HG03442 (cell line): ENCODE measurements at regions not wholly inside any gene's neighbourhood (a gene's known extent, or its start where the extent isn't known, plus 50 kb on each side); places are given as distances from the start of the nearest gene placed in this dataset.

ENCODE experiments used
- ATAC-seq: cut with Tn5 transposase; IDR thresholded peaks from one replicate; pipeline ENCODE4 v1.9.1; 2021; ENCODE audit warnings: mild to moderate bottlenecking, moderate library complexity; ENCODE audit not compliant: unreplicated experiment

GRCh38 chr16:86134802-86135461 is 236.0 kb downstream of the IRF8 start:
- no peak for ATAC-seq

GRCh38 chr16:86137359-86137758 is 238.4 kb downstream of the IRF8 start:
- no peak for ATAC-seq

- ATAC-seq: no peak
Observed at GRCh38 chr16:86138121-86139085, 239.4 kb downstream of the IRF8 start.

- no peak for ATAC-seq
Observed at GRCh38 chr16:86142801-86143236, 243.9 kb downstream of the IRF8 start.

GRCh38 chr16:86143666-86144065 is 244.7 kb downstream of the IRF8 start:
- ATAC-seq: no peak

- ATAC-seq: no peak
Observed at GRCh38 chr16:86145669-86146068, 246.7 kb downstream of the IRF8 start.

GRCh38 chr16:86150641-86151238 is 251.8 kb downstream of the IRF8 start:
- ATAC-seq: no peak

- no peak for ATAC-seq
Observed at GRCh38 chr16:86151239-86151851, 252.4 kb downstream of the IRF8 start.

- no peak for ATAC-seq
Observed at GRCh38 chr16:86156155-86156554, 257.2 kb downstream of the IRF8 start.

- ATAC-seq: no peak
Observed at GRCh38 chr16:86157616-86158247, 258.8 kb downstream of the IRF8 start.

GRCh38 chr16:86158688-86159360 is 259.9 kb downstream of the IRF8 start:
- ATAC-seq: no peak

- no peak for ATAC-seq
Observed at GRCh38 chr16:86165479-86165878, 266.5 kb downstream of the IRF8 start.

GRCh38 chr16:86166414-86166813 is 267.5 kb downstream of the IRF8 start:
- no peak for ATAC-seq

- no peak for ATAC-seq
Observed at GRCh38 chr16:86167061-86167460, 268.1 kb downstream of the IRF8 start.

GRCh38 chr16:86170720-86171119 is 271.8 kb downstream of the IRF8 start:
- ATAC-seq: no peak

- ATAC-seq: no peak
Observed at GRCh38 chr16:86171329-86171728, 272.4 kb downstream of the IRF8 start.

GRCh38 chr16:86175816-86176215 is 276.9 kb downstream of the IRF8 start:
- ATAC-seq: no peak

- no peak for ATAC-seq
Observed at GRCh38 chr16:86176462-86176861, 277.5 kb downstream of the IRF8 start.

- no peak for ATAC-seq
Observed at GRCh38 chr16:86180244-86180643, 281.3 kb downstream of the IRF8 start.

- no peak for ATAC-seq
Observed at GRCh38 chr16:86180780-86181179, 281.8 kb downstream of the IRF8 start.
